Right lobe of liver (tissue), 6 donors: ENCODE measurements at regions not wholly inside any gene's neighbourhood (a gene's known extent, or its start where the extent isn't known, plus 50 kb on each side); places are given as distances from the start of the nearest gene placed in this dataset.
"Not testable (repeated sequence)": the region's sequence is repeated elsewhere in the genome, so short reads cannot be mapped to it uniquely, and the experiment has no call there.

ENCODE experiments used
- ATAC-seq, 4 donors: fragments of 200-7000 bp; cut with Tn5 transposase; one replicate each; pipeline ENCODE4 v1.9.1; 2020; ENCODE audit warnings: mild to moderate bottlenecking in 4 of 4, moderate library complexity in 4 of 4
- DNase-seq, 3 donors: peaks; one replicate each; pipeline ENCODE4 v3.0.0-alpha.2; 2020
- H3K27ac ChIP-seq, 3 donors: fragments of 200-600 bp; one replicate each; pipeline ENCODE4 v1.8.0; 2022
- H3K27me3 ChIP-seq, 2 donors: fragments of 200-600 bp; one replicate each; pipeline ENCODE4 v1.8.0; 2022
- H3K36me3 ChIP-seq, 4 donors: fragments of 200-600 bp; sonication (generic) in 1 of 4; one replicate each; pipeline versions ENCODE4 v1.5.1 to v1.8.0; 2017 to 2022; ENCODE audit warnings: control low read depth in 1 of 4
- H3K4me1 ChIP-seq, 4 donors: fragments of 200-600 bp; sonication (generic) in 1 of 4; one replicate each; pipeline versions ENCODE4 v1.5.1 to v1.8.0; 2017 to 2022; ENCODE audit warnings: control low read depth in 1 of 4
- H3K4me3 ChIP-seq, 3 donors: fragments of 200-600 bp; one replicate each; pipeline ENCODE4 v1.8.0; 2022
- H3K9me3 ChIP-seq, 4 donors: fragments of 200-600 bp; sonication (generic) in 1 of 4; one replicate each; pipeline versions ENCODE4 v1.5.1 to v1.8.0; 2017 to 2022; ENCODE audit warnings: control low read depth in 1 of 4
- POLR2A ChIP-seq: fragments of 450-650 bp; IDR thresholded peaks from one replicate; pipeline ENCODE4 v1.6.1; 2017; ENCODE audit warnings: antibody characterized with exemption, mild to moderate bottlenecking
- WGBS: methylation state at CpG from one replicate; pipeline ENCODE4 v1.1.6; 2018; ENCODE audit warnings: low coverage, low lambda C conversion rate; ENCODE audit not compliant: insufficient coverage; ENCODE audit errors: missing lambda C conversion rate; 5-methylcytosine and 5-hydroxymethylcytosine counted together
- intact Hi-C, 2 donors: fragments of 100-400 bp; cut with DNase I; formaldehyde crosslinking; loops; one replicate each; pipeline versions ENCODE4 v1.11.2 to v1.14.1; 2022
- TF ChIP-seq, protein P1 (sequence below), 4 donors: fragments of 200-600 bp in 3 of 4; fragments of 450-650 bp in 1 of 4; IDR thresholded peaks; one replicate each; pipeline versions ENCODE4 v1.5.1 to v1.8.0; 2016 to 2022; ENCODE audit warnings: antibody characterized with exemption in 4 of 4, mild to moderate bottlenecking in 2 of 4
- donor health status: DM: no; HTN: yes; CAD: no.
- donor health status: DM: no; HTN: no; CAD: no.
- donor health status: DM: no; HTN: no; CAD: no.
- donor health status: DM: no; HTN: yes; CAD: no.
- donor health status: DM: no; HTN: yes; CAD: no.

DNA sequence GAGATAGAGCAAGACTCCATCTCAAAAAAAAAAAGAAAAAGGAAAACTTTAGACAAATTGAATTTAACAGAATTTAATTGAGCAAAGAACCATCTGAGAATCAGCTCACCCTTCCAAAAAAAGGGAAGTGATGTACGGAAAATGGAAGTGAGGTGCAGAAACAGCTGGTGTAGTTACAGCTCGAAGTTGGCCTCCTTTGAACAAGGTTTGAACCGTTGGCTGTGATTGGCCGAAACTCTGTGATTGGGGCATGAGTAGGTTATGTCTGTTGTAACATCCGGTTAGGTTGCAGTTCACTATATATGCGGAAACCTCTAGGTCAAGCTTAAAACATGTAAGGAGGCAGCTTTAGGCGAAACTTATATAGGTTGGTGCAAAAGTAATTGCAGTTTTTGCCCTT is 97.9 kb upstream of the KIF26B start:
- ATAC-seq (no peak), DNase-seq (no peak)
- TF ChIP-seq POLR2A = no peak
- TF ChIP-seq, protein P1, sequence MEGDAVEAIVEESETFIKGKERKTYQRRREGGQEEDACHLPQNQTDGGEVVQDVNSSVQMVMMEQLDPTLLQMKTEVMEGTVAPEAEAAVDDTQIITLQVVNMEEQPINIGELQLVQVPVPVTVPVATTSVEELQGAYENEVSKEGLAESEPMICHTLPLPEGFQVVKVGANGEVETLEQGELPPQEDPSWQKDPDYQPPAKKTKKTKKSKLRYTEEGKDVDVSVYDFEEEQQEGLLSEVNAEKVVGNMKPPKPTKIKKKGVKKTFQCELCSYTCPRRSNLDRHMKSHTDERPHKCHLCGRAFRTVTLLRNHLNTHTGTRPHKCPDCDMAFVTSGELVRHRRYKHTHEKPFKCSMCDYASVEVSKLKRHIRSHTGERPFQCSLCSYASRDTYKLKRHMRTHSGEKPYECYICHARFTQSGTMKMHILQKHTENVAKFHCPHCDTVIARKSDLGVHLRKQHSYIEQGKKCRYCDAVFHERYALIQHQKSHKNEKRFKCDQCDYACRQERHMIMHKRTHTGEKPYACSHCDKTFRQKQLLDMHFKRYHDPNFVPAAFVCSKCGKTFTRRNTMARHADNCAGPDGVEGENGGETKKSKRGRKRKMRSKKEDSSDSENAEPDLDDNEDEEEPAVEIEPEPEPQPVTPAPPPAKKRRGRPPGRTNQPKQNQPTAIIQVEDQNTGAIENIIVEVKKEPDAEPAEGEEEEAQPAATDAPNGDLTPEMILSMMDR (IDR thresholded peaks at IDR 0.05) = no peak
- H3K9me3 ChIP-seq = no peaks in the 10 kb centered on the region
- H3K4me3 ChIP-seq = no peak overlapping the region
- no peaks in the 10 kb centered on the region for H3K36me3 ChIP-seq
- no peaks in the 10 kb centered on the region for H3K27me3 ChIP-seq
- peaks cover 0 to 13% (median 5%) of the 10 kb centered on the region in 4 donors for H3K4me1 ChIP-seq
- WGBS = 78% methylated on average over 7 of the region's 7 CpGs
- no peak overlapping the region for H3K27ac ChIP-seq
- intact Hi-C loops = no loop called here

DNA sequence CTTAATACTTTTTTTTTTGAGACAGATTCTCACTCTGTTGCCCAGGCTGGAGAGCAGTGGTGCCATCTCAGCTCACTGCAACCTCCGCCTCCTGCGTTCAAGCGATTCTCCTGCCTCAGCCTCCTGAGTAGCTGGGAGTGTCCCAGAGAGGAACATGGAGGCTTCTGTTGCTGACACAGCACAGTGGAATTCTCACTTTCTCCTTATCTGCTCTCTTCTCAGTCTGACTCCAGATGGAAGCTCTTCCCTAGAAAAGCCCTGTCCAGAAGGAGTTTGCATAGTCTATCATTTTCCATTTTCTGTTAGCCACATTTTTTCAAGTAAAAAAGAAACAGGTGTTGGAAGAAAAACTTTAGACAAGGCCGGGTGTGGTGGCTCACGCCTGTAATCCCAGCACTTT is 98.5 kb upstream of the KIF26B start:
- DNase-seq, intact Hi-C loops, H3K9me3 ChIP-seq, H3K27ac ChIP-seq, H3K27me3 ChIP-seq, H3K4me3 ChIP-seq, ATAC-seq, H3K36me3 ChIP-seq: not testable (repeated sequence)
- 87% methylated on average over 3 of the region's 5 CpGs for WGBS
- peaks cover 0 to 15% (median 7%) of the 10 kb centered on the region in 4 donors for H3K4me1 ChIP-seq

DNA sequence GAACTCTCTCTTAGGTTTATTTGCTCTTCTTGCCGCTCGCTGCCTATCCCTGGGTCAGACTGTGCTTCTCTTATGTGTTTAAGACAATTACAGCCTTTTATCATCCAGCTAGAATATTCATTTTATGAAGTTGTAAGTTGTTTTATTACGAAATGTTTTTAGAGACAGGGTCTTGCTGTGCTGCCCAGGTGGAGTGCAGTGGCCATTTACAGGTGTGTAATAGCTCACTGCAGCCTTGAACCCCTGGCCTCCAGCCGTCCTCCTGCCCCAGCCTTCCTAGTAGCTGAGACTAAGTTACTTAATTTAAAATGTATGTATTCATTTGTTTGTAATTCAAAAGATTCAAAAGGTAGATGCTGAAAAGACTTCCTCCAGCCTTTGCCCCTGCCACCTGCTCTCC is 99.0 kb upstream of the KIF26B start:
- H3K27me3 ChIP-seq = no peaks in the 10 kb centered on the region
- H3K4me1 ChIP-seq = peaks cover 0 to 15% (median 5%) of the 10 kb centered on the region in 4 donors
- ATAC-seq = no peak
- TF ChIP-seq, protein P1 (IDR thresholded peaks at IDR 0.05) = no peak
- no peak for TF ChIP-seq POLR2A
- WGBS = 43% methylated on average over 4 of the region's 4 CpGs
- H3K27ac ChIP-seq = no peak overlapping the region
- intact Hi-C loops = no loop called here
- no peak for DNase-seq
- H3K4me3 ChIP-seq = no peak overlapping the region
- no peaks in the 10 kb centered on the region for H3K9me3 ChIP-seq
- no peaks in the 10 kb centered on the region for H3K36me3 ChIP-seq

DNA sequence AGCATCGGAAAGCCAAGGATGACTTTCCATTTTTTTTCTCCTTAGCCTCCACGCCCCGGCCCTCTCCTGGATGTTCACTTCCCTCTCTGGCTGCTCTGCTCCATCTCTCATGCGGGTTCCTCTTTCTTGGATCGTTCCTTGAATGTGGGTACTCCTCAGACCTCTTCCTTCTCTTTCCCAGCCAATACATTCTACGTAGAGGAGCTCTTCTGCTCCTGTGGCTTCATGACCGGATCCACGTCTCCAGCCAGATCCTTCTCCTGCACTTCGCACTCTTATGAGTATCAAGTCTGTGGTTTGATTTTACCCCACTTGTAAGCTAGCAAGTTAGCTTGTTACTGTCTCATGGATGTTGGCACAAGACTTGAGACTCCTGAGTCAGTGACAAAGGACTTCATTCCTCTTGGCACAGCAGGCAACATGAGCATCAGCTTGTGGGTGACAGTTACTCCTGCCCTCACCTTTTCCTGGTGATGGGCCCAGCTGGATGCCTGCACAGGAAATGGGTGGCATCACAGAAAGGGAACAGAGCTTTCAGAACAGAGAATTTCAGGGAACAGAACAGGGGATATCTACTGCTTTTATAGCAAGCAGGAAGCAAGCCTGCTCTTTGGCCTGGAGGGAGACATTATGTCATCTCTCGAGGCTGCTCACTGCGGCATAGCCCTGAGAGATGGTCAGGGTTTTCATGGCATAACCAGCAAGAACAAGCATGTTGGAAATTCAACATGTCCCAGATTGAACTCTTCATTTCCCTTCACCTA is 100.1 kb upstream of the KIF26B start:
- DNase-seq = no peak
- peak in 1 of 4 donors; percentile 18 for ATAC-seq
- intact Hi-C loops = no loop called here
- Histone ChIP-seq H3K36me3 (no peaks in the 10 kb centered on the region), H3K9me3 (no peaks in the 10 kb centered on the region), H3K27me3 (no peaks in the 10 kb centered on the region), H3K4me1 (peaks cover 0 to 8% (median 2%) of the 10 kb centered on the region in 4 donors), H3K4me3 (no peak overlapping the region), H3K27ac (no peak overlapping the region)
- TF ChIP-seq, protein P1 (IDR thresholded peaks at IDR 0.05) = no peak
- no peak for TF ChIP-seq POLR2A
- WGBS = 77% methylated on average over 10 of the region's 11 CpGs

DNA sequence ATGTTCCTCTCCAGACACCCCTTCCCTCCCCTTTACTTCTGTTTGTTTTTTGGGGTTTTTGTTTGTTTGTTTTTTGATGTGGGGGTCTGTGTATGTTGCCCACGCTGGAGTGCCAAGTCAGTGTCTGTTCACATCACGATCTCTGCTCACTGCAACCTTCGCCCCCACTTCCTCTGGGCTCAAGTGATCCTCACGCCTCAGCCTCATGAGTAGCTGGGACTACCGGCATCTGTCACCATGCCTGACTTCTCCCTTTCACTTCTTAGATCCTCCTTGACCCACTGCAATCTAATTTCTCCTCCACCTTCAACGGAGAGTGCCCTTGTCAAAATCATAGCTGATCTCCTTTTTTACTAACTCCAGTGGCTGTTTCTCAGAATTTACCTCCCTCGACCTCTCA is 100.7 kb upstream of the KIF26B start:
- intact Hi-C loops = no loop called here
- H3K27me3 ChIP-seq = no peaks in the 10 kb centered on the region
- no peak overlapping the region for H3K27ac ChIP-seq
- 58% methylated on average over 7 of the region's 7 CpGs for WGBS
- H3K4me3 ChIP-seq = no peak overlapping the region
- DNase-seq (no peak), ATAC-seq (peak in 2 of 4 donors; percentile 17 to 28)
- no peaks in the 10 kb centered on the region for H3K9me3 ChIP-seq
- H3K36me3 ChIP-seq = no peaks in the 10 kb centered on the region
- TF ChIP-seq, protein P1 (IDR thresholded peaks at IDR 0.05) = no peak
- TF ChIP-seq POLR2A = no peak
- peaks cover 0 to 8% (median 2%) of the 10 kb centered on the region in 4 donors for H3K4me1 ChIP-seq
